Loucy (cell line): ENCODE measurements at regions not wholly inside any gene's neighbourhood (a gene's known extent, or its start where the extent isn't known, plus 50 kb on each side); places are given as distances from the start of the nearest gene placed in this dataset.

Source experiments
- EZH2phosphoT487 ChIP-seq: fragments of 200-600 bp; IDR thresholded peaks from 2 replicates; pipeline ENCODE4 v1.6.1; 2018; ENCODE audit warnings: antibody characterized with exemption, mild to moderate bottlenecking, moderate library complexity, borderline replicate concordance
- TF ChIP-seq, protein P1 (sequence below): fragments of 200-600 bp; sonication (generic); conservative IDR thresholded peaks from 2 replicates; pipeline ENCODE4 v1.5.1; 2014; ENCODE audit warnings: mild to moderate bottlenecking, antibody characterized with exemption, low read length

DNA sequence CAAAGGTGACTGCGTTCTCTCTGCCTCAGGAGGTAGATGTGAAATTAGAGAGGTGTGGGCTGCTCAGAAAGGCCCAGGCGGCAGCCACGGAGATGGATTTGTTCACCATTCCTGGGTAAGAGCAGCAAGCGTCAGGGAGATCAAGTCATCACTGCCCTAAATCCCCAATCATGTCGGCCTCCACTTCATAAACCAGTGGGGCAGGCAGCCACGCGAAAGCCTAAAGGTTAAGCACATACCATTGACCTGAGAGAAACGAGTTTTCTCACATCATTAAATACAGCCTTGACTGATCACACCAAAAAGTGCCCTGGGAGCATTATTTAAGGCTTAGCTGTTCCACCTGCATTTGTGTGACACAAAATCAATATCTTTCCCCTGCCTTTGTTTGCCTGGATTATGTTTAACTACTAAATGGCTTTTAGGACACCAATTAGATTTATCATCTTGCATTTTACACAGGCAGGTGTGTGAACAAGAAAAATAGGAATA lies 50.7 kb upstream of the FOXB1 start:
- TF ChIP-seq, protein P1, sequence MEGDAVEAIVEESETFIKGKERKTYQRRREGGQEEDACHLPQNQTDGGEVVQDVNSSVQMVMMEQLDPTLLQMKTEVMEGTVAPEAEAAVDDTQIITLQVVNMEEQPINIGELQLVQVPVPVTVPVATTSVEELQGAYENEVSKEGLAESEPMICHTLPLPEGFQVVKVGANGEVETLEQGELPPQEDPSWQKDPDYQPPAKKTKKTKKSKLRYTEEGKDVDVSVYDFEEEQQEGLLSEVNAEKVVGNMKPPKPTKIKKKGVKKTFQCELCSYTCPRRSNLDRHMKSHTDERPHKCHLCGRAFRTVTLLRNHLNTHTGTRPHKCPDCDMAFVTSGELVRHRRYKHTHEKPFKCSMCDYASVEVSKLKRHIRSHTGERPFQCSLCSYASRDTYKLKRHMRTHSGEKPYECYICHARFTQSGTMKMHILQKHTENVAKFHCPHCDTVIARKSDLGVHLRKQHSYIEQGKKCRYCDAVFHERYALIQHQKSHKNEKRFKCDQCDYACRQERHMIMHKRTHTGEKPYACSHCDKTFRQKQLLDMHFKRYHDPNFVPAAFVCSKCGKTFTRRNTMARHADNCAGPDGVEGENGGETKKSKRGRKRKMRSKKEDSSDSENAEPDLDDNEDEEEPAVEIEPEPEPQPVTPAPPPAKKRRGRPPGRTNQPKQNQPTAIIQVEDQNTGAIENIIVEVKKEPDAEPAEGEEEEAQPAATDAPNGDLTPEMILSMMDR = no peak
- no peak for TF ChIP-seq EZH2phosphoT487
